Gastroesophageal sphincter (tissue), 4 donors: ENCODE measurements at regions not wholly inside any gene's neighbourhood (a gene's known extent, or its start where the extent isn't known, plus 50 kb on each side); places are given as distances from the start of the nearest gene placed in this dataset.

Experiments used
- ATAC-seq: fragments of 150-250 bp; one replicate; pipeline ENCODE4 v1.9.1; 2016; ENCODE audit warnings: mild to moderate bottlenecking, moderate library complexity
- H3K27ac ChIP-seq, 4 donors: fragments of 200-600 bp; sonication (generic) in 3 of 4; 1 replicate in 3 of 4; 2 replicates in 1 of 4; pipeline ENCODE4 v1.5.1; 2016 to 2019
- H3K27me3 ChIP-seq: fragments of 200-600 bp; sonication (generic); one replicate; pipeline ENCODE4 v1.5.1; 2019
- H3K36me3 ChIP-seq, 2 donors: fragments of 200-600 bp; sonication (generic); one replicate each; pipeline ENCODE4 v1.5.1; 2019; ENCODE audit warnings: control low read depth in 1 of 2
- H3K4me1 ChIP-seq, 3 donors: fragments of 200-600 bp; sonication (generic); 1 replicate in 2 of 3; 2 replicates in 1 of 3; pipeline ENCODE4 v1.5.1; 2016 to 2019; ENCODE audit warnings: control low read depth in 2 of 3
- H3K4me3 ChIP-seq, 2 donors: fragments of 200-600 bp; sonication (generic); one replicate each; pipeline ENCODE4 v1.5.1; 2019; ENCODE audit warnings: mild to moderate bottlenecking in 1 of 2, moderate library complexity in 1 of 2
- H3K9me3 ChIP-seq, 3 donors: fragments of 200-600 bp; sonication (generic); one replicate each; pipeline ENCODE4 v1.5.1; 2017 to 2019; ENCODE audit warnings: control low read depth in 2 of 3
- EP300 ChIP-seq: sonication (generic); formaldehyde crosslinking; IDR thresholded peaks from one replicate; pipeline ENCODE4 v1.6.1; 2017; ENCODE audit warnings: antibody characterized with exemption, mild to moderate bottlenecking
- POLR2A ChIP-seq, 2 donors: fragments of 450-650 bp; IDR thresholded peaks; one replicate each; pipeline ENCODE4 v1.6.1; 2017; ENCODE audit warnings: antibody characterized with exemption in 2 of 2, mild to moderate bottlenecking in 2 of 2, moderate library complexity in 1 of 2
- POLR2AphosphoS5 ChIP-seq: sonication (generic); formaldehyde crosslinking; IDR thresholded peaks from one replicate; pipeline ENCODE4 v1.6.1; 2017; ENCODE audit warnings: antibody characterized with exemption
- WGBS, 2 donors: methylation state at CpG; one replicate each; pipeline ENCODE4 v1.1.5; 2018; ENCODE audit warnings: low coverage in 1 of 2; 5-methylcytosine and 5-hydroxymethylcytosine counted together
- TF ChIP-seq, protein P1 (sequence below), 4 experiments: fragments of 200-600 bp in 2 of 4; fragments of 450-650 bp in 2 of 4; sonication (generic) in 1 of 4; IDR thresholded peaks; one replicate each; pipeline ENCODE4 v1.5.1; 2017 to 2019; ENCODE audit warnings: antibody characterized with exemption in 4 of 4, mild to moderate bottlenecking in 2 of 4, moderate library complexity in 2 of 4

DNA sequence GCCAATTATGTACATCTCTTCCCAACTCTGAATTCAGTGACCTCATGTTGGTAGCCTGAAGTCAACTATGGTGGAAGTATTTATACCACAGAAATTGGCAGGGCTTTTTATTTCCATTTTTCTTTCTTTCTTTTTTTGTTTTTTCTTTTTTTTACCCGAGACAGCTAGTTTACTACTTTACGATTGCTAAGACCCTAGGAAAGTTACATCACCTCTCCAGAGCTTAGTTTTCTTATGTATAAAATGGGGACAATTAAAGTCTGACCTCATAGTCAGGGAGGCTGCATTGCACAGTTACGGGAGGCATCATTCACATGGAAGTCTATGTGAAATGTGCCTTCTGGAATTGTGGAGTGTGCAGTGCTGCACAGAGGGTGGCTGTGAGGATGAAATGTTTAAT is 194.3 kb downstream of the MTX2 start:
- Histone ChIP-seq H3K27me3 (peaks cover 44% of the 10 kb centered on the region), H3K4me3 (no peak overlapping the region), H3K9me3 (no peaks in the 10 kb centered on the region), H3K36me3 (no peaks in the 10 kb centered on the region), H3K4me1 (no peaks in the 10 kb centered on the region), H3K27ac (no peak overlapping the region)
- TF ChIP-seq EP300 (no peak), POLR2AphosphoS5 (no peak), POLR2A (IDR thresholded peaks at IDR 0.05) (no peak)
- TF ChIP-seq, protein P1, sequence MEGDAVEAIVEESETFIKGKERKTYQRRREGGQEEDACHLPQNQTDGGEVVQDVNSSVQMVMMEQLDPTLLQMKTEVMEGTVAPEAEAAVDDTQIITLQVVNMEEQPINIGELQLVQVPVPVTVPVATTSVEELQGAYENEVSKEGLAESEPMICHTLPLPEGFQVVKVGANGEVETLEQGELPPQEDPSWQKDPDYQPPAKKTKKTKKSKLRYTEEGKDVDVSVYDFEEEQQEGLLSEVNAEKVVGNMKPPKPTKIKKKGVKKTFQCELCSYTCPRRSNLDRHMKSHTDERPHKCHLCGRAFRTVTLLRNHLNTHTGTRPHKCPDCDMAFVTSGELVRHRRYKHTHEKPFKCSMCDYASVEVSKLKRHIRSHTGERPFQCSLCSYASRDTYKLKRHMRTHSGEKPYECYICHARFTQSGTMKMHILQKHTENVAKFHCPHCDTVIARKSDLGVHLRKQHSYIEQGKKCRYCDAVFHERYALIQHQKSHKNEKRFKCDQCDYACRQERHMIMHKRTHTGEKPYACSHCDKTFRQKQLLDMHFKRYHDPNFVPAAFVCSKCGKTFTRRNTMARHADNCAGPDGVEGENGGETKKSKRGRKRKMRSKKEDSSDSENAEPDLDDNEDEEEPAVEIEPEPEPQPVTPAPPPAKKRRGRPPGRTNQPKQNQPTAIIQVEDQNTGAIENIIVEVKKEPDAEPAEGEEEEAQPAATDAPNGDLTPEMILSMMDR (IDR thresholded peaks at IDR 0.05): no peak
- ATAC-seq: no peak
- 81 to 100% methylated on average over 3 of the region's 3 CpGs for WGBS, 2 donors

DNA sequence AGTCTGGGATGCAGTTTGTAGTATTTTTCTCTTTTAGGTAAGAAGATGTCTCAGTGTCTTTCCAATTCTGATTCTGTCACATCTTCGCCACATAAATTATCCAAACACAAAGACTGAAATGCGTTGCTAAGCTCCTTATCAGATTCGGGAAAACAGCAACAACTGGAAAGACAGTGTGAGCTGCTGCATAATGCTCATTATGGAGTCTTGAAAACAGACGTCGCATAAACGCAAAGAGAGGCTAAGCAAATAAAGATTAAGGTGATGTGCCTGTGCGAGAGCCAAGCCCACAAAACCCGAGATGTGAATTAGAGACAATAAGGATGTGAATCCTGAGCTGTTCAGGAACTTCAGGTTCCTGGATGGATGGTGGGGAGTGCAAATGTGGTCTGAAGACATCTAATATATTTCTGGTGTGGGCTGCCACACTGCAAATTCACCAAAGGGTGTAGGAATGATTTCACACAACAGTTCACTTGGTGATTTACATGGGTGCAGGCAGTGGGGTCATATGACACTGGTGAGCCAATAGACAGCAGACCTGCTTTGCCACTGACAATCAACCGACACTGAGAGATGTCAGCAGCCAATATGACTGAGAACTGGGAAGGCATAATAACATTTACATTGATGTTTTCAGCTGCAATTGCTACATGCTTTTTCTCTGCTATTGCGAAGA is 195.8 kb downstream of the MTX2 start:
- no peaks in the 10 kb centered on the region for H3K4me1 ChIP-seq
- no peak for ATAC-seq
- no peaks in the 10 kb centered on the region for H3K9me3 ChIP-seq
- H3K27ac ChIP-seq: no peak overlapping the region
- no peaks in the 10 kb centered on the region for H3K36me3 ChIP-seq
- 68 to 71% methylated on average over 5 to 10 of the region's 10 CpGs for WGBS, 2 donors
- TF ChIP-seq, protein P1 (IDR thresholded peaks at IDR 0.05): no peak
- no peak for TF ChIP-seq EP300
- H3K27me3 ChIP-seq: peaks cover 33% of the 10 kb centered on the region
- no peak overlapping the region for H3K4me3 ChIP-seq

DNA sequence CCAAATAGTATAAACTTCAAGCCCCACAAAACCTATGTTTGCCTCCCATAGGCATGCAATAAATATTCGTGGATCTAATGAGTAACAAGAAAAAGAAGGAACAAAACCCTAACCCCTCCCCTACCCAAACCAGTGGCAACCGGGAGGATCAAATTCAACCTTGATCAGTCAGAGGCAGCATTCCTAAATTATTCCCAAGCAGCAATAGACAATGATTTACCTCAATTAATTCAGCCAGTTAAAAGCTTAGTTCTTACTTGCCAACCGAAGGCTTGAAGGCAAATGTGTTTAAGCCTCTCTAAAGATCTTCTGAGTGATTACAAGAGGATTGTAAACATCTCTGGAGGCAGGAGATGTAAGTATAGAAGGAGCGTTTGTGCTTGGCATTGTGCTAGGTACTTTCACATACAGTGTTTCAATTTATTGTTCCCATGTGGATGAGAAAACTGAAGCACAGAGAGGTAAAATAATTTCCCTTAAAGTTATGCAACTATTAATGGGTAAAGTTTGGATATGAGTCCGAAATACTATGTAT is 197.7 kb downstream of the MTX2 start:
- no peak for ATAC-seq
- no peak overlapping the region for H3K27ac ChIP-seq
- H3K27me3 ChIP-seq: peaks cover 32% of the 10 kb centered on the region
- H3K4me1 ChIP-seq: no peaks in the 10 kb centered on the region
- H3K4me3 ChIP-seq: no peak overlapping the region
- no peaks in the 10 kb centered on the region for H3K9me3 ChIP-seq
- no peaks in the 10 kb centered on the region for H3K36me3 ChIP-seq
- TF ChIP-seq EP300 (no peak), POLR2A (IDR thresholded peaks at IDR 0.05) (no peak), POLR2AphosphoS5 (no peak)
- TF ChIP-seq, protein P1 (IDR thresholded peaks at IDR 0.05): no peak
- WGBS, 2 donors: 81 to 87% methylated on average over 4 to 5 of the region's 5 CpGs

DNA sequence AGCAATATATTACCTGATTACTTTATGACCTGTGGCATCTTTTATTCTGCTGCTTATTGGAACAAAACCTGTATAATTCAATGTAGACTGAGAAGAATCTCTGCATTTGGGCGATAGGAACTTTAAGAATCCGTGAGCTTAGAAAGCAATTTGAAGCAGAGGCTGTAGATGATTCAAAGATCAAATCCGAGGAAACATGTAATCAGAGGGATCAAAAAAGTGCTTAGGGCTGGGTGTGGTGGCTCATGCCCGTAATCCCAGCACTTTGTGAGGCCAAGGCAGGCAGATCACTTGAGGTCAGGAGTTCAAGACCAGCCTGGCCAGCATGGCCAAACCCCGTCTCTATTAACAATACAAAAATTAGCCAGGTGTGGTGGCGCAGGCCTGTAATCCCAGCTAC is 198.4 kb downstream of the MTX2 start:
- H3K9me3 ChIP-seq: no peaks in the 10 kb centered on the region
- WGBS, 2 donors: 86 to 89% methylated on average over 4 to 6 of the region's 6 CpGs

More for the DNA sequence above, 198.4 kb downstream of the MTX2 start:
- Histone ChIP-seq H3K36me3 (no peaks in the 10 kb centered on the region), H3K27ac (no peak overlapping the region), H3K4me1 (peaks cover 0 to 1% (median 0%) of the 10 kb centered on the region in 3 donors), H3K27me3 (peaks cover 28% of the 10 kb centered on the region), H3K4me3 (no peak overlapping the region)
- no peak for TF ChIP-seq POLR2A (IDR thresholded peaks at IDR 0.05)
- TF ChIP-seq, protein P1 (IDR thresholded peaks at IDR 0.05): no peak
- no peak for ATAC-seq
